ENCODE measurements at regions not wholly inside any gene's neighbourhood (a gene's known extent, or its start where the extent isn't known, plus 50 kb on each side); places are given as distances from the start of the nearest gene placed in this dataset.

GRCh38 chr14:86491743-86492142 is 961.8 kb downstream of the FLRT2 start:
- dilution Hi-C loops (cut with MboI; ENCODE audit: extremely low pct_ligation_motif_present, low sequenced_read_pairs), result no loop called here
- no peak for FAIRE-seq

More at GRCh38 chr14:86491743-86492142, 961.8 kb downstream of the FLRT2 start:
- ChIA-PET POLR2A (no interaction called here), CTCF (no interaction called here)
- TF ChIP-seq MYC (IDR thresholded peaks at IDR 0.05; ENCODE audit: low read depth, low read length) (no peak), POLR2AphosphoS5 (IDR thresholded peaks at IDR 0.05; ENCODE audit: insufficient read depth, low read depth, low read length) (no peak), EZH2 (IDR thresholded peaks at IDR 0.05; ENCODE audit: borderline replicate concordance, low read depth, low read length, severe bottlenecking) (no peak), FOS (IDR thresholded peaks at IDR 0.05; ENCODE audit: borderline replicate concordance, insufficient read depth, low read length) (no peak), JUN (IDR thresholded peaks at IDR 0.05; ENCODE audit: borderline replicate concordance, insufficient read depth, insufficient read length, low read depth) (no peak), POLR2A (IDR thresholded peaks at IDR 0.05; ENCODE audit: low read depth, low read length) (no peak), CTCF (IDR thresholded peaks at IDR 0.05; ENCODE audit: extremely low read depth in 1 of 2, insufficient read depth in 1 of 2, low read depth in 1 of 2, low read length in 2 of 2) (no peak), GATA2 (IDR thresholded peaks at IDR 0.05; ENCODE audit: insufficient read depth, insufficient read length, low read depth, low read length) (no peak)
- TF ChIP-seq, protein P1, sequence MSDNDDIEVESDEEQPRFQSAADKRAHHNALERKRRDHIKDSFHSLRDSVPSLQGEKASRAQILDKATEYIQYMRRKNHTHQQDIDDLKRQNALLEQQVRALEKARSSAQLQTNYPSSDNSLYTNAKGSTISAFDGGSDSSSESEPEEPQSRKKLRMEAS (IDR thresholded peaks at IDR 0.05; ENCODE audit: insufficient read depth, insufficient read length), result no peak
- no peak overlapping the region for H2AFZ ChIP-seq (ENCODE audit: low read depth, low read length)
- no TSS peak for BruUV-seq (replicated peaks)
- H3K4me1 ChIP-seq (ENCODE audit: control insufficient read depth, extremely low read depth, insufficient read depth, low read length), result no peaks in the 10 kb centered on the region
- no peak overlapping the region for H3K9ac ChIP-seq (replicated peaks; ENCODE audit: extremely low read depth, insufficient read depth, low read length)
- H3K4me3 ChIP-seq (replicated peaks in 1 of 3; ENCODE audit: insufficient read depth in 1 of 3, low read depth in 1 of 3, low read length in 3 of 3), result no peak overlapping the region
- H3K79me2 ChIP-seq (ENCODE audit: control insufficient read depth, insufficient read depth, low read length), result no peaks in the 10 kb centered on the region
- intact Hi-C loops (cut with micrococcal nuclease), result no loop called here
- H3K36me3 ChIP-seq (ENCODE audit: control insufficient read depth in 2 of 2, extremely low read depth in 1 of 2, insufficient read depth in 2 of 2, low read length in 2 of 2), result no peaks in the 10 kb centered on the region
- no peaks in the 10 kb centered on the region for H3K9me1 ChIP-seq (replicated peaks; ENCODE audit: control insufficient read depth, extremely low read depth, insufficient read depth, low read length)
- peaks cover 2% of the 10 kb centered on the region for H3K9me3 ChIP-seq (replicated peaks; ENCODE audit: control insufficient read depth, insufficient read depth, low read length)
- H3K27ac ChIP-seq (ENCODE audit: insufficient read depth, low read depth, low read length), result no peak overlapping the region
- H3K27me3 ChIP-seq (ENCODE audit: control insufficient read depth in 2 of 2, insufficient read depth in 2 of 2, low read length in 2 of 2), result no peaks in the 10 kb centered on the region
- no peak overlapping the region for H3K4me2 ChIP-seq (ENCODE audit: insufficient read depth, low read length)
- DNase-seq (ENCODE audit: low read depth, low spot score), result no peak
- no peaks in the 10 kb centered on the region for H4K20me1 ChIP-seq (replicated peaks; ENCODE audit: control insufficient read depth, extremely low read depth, insufficient read depth, low read length)
